ENCODE measurements at regions not wholly inside any gene's neighbourhood (a gene's known extent, or its start where the extent isn't known, plus 50 kb on each side); places are given as distances from the start of the nearest gene placed in this dataset.

DNA sequence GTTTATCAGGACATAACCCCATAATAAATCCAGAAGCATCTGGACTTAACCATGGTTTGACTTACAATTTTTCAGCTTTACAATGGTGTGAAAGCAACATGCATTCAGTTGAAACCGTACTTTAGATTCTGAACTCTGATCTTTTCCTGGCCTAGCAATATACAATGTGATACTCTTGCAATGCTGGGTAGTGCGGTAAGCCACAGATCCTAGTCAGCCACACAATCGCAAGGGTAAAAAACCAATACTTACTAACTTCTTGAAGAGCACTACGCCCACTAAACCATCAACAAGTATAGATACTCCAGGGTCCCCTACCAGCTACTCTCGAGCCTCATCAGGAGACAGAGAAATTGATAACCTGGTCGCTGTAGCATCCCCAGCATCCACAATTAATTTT lies 71.0 kb upstream of the CCDC150 start:
- Histone ChIP-seq H4K20me1 (ENCODE audit: insufficient read depth, poor library complexity, severe bottlenecking) (no peaks in the 10 kb centered on the region), H3K9me2 (replicated peaks; ENCODE audit: insufficient read depth) (no peaks in the 10 kb centered on the region), H3K79me2 (no peaks in the 10 kb centered on the region), H3K9me3 (ENCODE audit: low read depth) (no peaks in the 10 kb centered on the region), H3K36me3 (replicated peaks; ENCODE audit: insufficient read depth, low read depth) (no peaks in the 10 kb centered on the region), H2AFZ (no peak overlapping the region), H3K4me3 (no peak overlapping the region), H3K4me1 (ENCODE audit: insufficient read depth) (no peaks in the 10 kb centered on the region), H3K27me3 (no peaks in the 10 kb centered on the region), H3K4me2 (no peak overlapping the region), H3K27ac (no peak overlapping the region)
- no peak for TF ChIP-seq EZH2 (IDR thresholded peaks at IDR 0.05; ENCODE audit: borderline replicate concordance)
- TF ChIP-seq, protein P1, sequence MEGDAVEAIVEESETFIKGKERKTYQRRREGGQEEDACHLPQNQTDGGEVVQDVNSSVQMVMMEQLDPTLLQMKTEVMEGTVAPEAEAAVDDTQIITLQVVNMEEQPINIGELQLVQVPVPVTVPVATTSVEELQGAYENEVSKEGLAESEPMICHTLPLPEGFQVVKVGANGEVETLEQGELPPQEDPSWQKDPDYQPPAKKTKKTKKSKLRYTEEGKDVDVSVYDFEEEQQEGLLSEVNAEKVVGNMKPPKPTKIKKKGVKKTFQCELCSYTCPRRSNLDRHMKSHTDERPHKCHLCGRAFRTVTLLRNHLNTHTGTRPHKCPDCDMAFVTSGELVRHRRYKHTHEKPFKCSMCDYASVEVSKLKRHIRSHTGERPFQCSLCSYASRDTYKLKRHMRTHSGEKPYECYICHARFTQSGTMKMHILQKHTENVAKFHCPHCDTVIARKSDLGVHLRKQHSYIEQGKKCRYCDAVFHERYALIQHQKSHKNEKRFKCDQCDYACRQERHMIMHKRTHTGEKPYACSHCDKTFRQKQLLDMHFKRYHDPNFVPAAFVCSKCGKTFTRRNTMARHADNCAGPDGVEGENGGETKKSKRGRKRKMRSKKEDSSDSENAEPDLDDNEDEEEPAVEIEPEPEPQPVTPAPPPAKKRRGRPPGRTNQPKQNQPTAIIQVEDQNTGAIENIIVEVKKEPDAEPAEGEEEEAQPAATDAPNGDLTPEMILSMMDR (IDR thresholded peaks at IDR 0.05; ENCODE audit: poor library complexity) = no peak
- no peak for TF ChIP-seq EZH2phosphoT487 (IDR thresholded peaks at IDR 0.05; ENCODE audit: low read depth, severe bottlenecking, unreplicated experiment)
- no peak for DNase-seq (ENCODE audit: low spot score)
- WGBS (ENCODE audit: low lambda C conversion rate, missing lambda C conversion rate) = 96% methylated on average over 6 of the region's 6 CpGs

- no peaks in the 10 kb centered on the region for H3K27me3 ChIP-seq
- H4K20me1 ChIP-seq (ENCODE audit: insufficient read depth, poor library complexity, severe bottlenecking) = no peaks in the 10 kb centered on the region
- H3K9me3 ChIP-seq (ENCODE audit: low read depth) = no peaks in the 10 kb centered on the region
- H3K4me2 ChIP-seq = no peak overlapping the region
- H3K27ac ChIP-seq = no peak overlapping the region
- no peak overlapping the region for H3K4me3 ChIP-seq
- 83% methylated on average over 1 of the region's 1 CpG for WGBS (ENCODE audit: low lambda C conversion rate, missing lambda C conversion rate)
- TF ChIP-seq, protein P1 (IDR thresholded peaks at IDR 0.05; ENCODE audit: poor library complexity) = no peak
- TF ChIP-seq EZH2phosphoT487 (IDR thresholded peaks at IDR 0.05; ENCODE audit: low read depth, severe bottlenecking, unreplicated experiment) (no peak), EZH2 (IDR thresholded peaks at IDR 0.05; ENCODE audit: borderline replicate concordance) (no peak)
- H3K9me2 ChIP-seq (replicated peaks; ENCODE audit: insufficient read depth) = no peaks in the 10 kb centered on the region
- H3K36me3 ChIP-seq (replicated peaks; ENCODE audit: insufficient read depth, low read depth) = no peaks in the 10 kb centered on the region
- H2AFZ ChIP-seq = no peak overlapping the region
- no peaks in the 10 kb centered on the region for H3K4me1 ChIP-seq (ENCODE audit: insufficient read depth)
- peaks cover 2% of the 10 kb centered on the region for H3K79me2 ChIP-seq
- DNase-seq (ENCODE audit: low spot score) = no peak
Measured at GRCh38 chr2:196584903-196585302, 54.6 kb upstream of the CCDC150 start.

DNA sequence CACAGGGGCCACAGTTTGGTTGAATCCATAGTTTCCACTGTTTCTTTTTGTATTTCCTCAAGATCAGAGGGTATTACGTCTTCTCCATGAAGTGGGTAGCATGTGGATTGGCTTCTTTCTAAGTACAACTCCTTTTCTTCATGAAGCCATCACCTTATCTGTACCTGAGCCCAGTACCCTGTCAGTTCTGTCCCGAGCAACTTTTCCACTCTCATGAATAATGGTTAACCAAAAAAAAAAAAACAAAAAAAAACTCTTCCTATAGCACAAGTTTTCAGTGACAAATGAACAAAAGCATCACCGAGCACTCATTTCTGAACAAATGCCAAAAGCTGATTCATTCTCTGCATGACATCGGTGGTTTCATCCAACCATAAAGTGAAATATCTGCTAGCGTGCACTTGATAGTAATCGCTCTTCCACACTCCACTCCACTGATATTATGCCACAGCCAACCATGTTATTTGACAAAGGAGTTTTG lies 53.0 kb upstream of the CCDC150 start:
- no peaks in the 10 kb centered on the region for H3K9me2 ChIP-seq (replicated peaks; ENCODE audit: insufficient read depth)
- peaks cover 12% of the 10 kb centered on the region for H3K27me3 ChIP-seq
- peaks cover 2% of the 10 kb centered on the region for H3K79me2 ChIP-seq
- no peak overlapping the region for H3K4me2 ChIP-seq
- no peaks in the 10 kb centered on the region for H3K9me3 ChIP-seq (ENCODE audit: low read depth)
- TF ChIP-seq, protein P1 (IDR thresholded peaks at IDR 0.05; ENCODE audit: poor library complexity) = no peak
- TF ChIP-seq EZH2phosphoT487 (IDR thresholded peaks at IDR 0.05; ENCODE audit: low read depth, severe bottlenecking, unreplicated experiment) = no peak
- TF ChIP-seq EZH2 (IDR thresholded peaks at IDR 0.05; ENCODE audit: borderline replicate concordance) = no peak
- no peaks in the 10 kb centered on the region for H3K36me3 ChIP-seq (replicated peaks; ENCODE audit: insufficient read depth, low read depth)
- no peak overlapping the region for H2AFZ ChIP-seq
- H4K20me1 ChIP-seq (ENCODE audit: insufficient read depth, poor library complexity, severe bottlenecking) = no peaks in the 10 kb centered on the region
- no peaks in the 10 kb centered on the region for H3K4me1 ChIP-seq (ENCODE audit: insufficient read depth)
- 70% methylated on average over 6 of the region's 6 CpGs for WGBS (ENCODE audit: low lambda C conversion rate, missing lambda C conversion rate)
- no peak overlapping the region for H3K4me3 ChIP-seq
- DNase-seq (ENCODE audit: low spot score) = no peak
- H3K27ac ChIP-seq = no peak overlapping the region

- H3K4me2 ChIP-seq = no peak overlapping the region
Measured at GRCh38 chr2:196587056-196587455, 52.5 kb upstream of the CCDC150 start.

More at GRCh38 chr2:196587056-196587455, 52.5 kb upstream of the CCDC150 start:
- Histone ChIP-seq H2AFZ (no peak overlapping the region), H3K9me2 (replicated peaks; ENCODE audit: insufficient read depth) (no peaks in the 10 kb centered on the region), H3K27ac (no peak overlapping the region), H3K9me3 (ENCODE audit: low read depth) (no peaks in the 10 kb centered on the region), H3K36me3 (replicated peaks; ENCODE audit: insufficient read depth, low read depth) (no peaks in the 10 kb centered on the region), H4K20me1 (ENCODE audit: insufficient read depth, poor library complexity, severe bottlenecking) (no peaks in the 10 kb centered on the region), H3K79me2 (peaks cover 2% of the 10 kb centered on the region), H3K4me3 (no peak overlapping the region), H3K4me1 (ENCODE audit: insufficient read depth) (no peaks in the 10 kb centered on the region), H3K27me3 (peaks cover 12% of the 10 kb centered on the region)
- 94% methylated on average over 3 of the region's 3 CpGs for WGBS (ENCODE audit: low lambda C conversion rate, missing lambda C conversion rate)
- no peak for TF ChIP-seq EZH2phosphoT487 (IDR thresholded peaks at IDR 0.05; ENCODE audit: low read depth, severe bottlenecking, unreplicated experiment)
- TF ChIP-seq EZH2 (IDR thresholded peaks at IDR 0.05; ENCODE audit: borderline replicate concordance) = no peak
- TF ChIP-seq, protein P1 (IDR thresholded peaks at IDR 0.05; ENCODE audit: poor library complexity) = no peak
- DNase-seq (ENCODE audit: low spot score) = no peak

Data from hepatocyte (in vitro differentiated cells).